ENCODE measurements at regions not wholly inside any gene's neighbourhood (a gene's known extent, or its start where the extent isn't known, plus 50 kb on each side); places are given as distances from the start of the nearest gene placed in this dataset.

GRCh38 chr15:47351501-47351900 is 365.8 kb upstream of the SEMA6D start:
- no peak overlapping the region for H3K4me3 ChIP-seq
- no peak overlapping the region for H3K27ac ChIP-seq

GRCh38 chr15:47352217-47352616 is 365.1 kb upstream of the SEMA6D start:
- no peak overlapping the region for H3K4me3 ChIP-seq

GRCh38 chr15:47355759-47356158 is 361.5 kb upstream of the SEMA6D start:
- Histone ChIP-seq H3K27ac (no peak overlapping the region), H3K4me3 (no peak overlapping the region)

More at GRCh38 chr15:47352217-47352616, 365.1 kb upstream of the SEMA6D start:
- H3K27ac ChIP-seq: no peak overlapping the region

- no peak overlapping the region for H3K27ac ChIP-seq
- no peak overlapping the region for H3K4me3 ChIP-seq
Measured at GRCh38 chr15:47356297-47356696, 361.0 kb upstream of the SEMA6D start.

DNA sequence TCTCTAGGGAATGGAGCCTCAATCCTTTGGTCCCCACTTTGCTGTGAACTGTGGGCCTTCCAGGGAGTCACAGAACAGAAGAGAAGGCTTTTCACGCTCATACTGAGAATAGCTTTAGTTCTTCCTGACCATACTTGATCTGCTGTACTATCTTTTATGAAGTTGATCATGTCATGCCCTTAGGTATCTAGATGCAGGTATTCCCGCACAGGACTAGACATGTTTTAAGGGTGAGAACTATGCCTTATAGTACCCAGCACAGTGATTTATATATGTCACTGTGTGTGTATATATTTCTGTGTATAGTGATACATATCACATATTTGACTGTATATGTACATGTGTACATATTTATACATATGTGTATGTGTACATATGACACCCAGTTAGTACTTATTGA is 358.4 kb upstream of the SEMA6D start:
- no peak overlapping the region for H3K27ac ChIP-seq
- no peak overlapping the region for H3K4me3 ChIP-seq

DNA sequence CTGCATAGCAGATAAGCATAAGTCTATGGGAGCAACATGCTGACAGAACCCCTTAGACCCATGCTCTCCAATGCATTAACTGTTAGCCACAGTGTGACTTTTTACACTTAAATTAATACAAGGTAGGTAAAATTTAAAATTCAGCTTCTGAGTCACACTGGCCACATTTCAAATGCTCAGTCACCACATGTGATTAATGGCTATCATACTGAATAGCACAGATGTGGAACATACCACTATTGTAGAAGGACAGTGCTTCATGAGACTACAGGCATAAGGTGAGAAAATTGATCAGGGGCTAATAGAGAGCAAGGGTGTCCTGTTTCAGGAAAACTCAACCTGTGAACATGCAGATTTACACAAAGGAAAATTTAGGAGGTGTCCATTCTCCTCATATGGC is 357.0 kb upstream of the SEMA6D start:
- Histone ChIP-seq H3K4me3 (no peak overlapping the region), H3K27ac (no peak overlapping the region)

- H3K4me3 ChIP-seq: no peak overlapping the region
- no peak overlapping the region for H3K27ac ChIP-seq
Measured at GRCh38 chr15:47362118-47362905, 355.0 kb upstream of the SEMA6D start.

DNA sequence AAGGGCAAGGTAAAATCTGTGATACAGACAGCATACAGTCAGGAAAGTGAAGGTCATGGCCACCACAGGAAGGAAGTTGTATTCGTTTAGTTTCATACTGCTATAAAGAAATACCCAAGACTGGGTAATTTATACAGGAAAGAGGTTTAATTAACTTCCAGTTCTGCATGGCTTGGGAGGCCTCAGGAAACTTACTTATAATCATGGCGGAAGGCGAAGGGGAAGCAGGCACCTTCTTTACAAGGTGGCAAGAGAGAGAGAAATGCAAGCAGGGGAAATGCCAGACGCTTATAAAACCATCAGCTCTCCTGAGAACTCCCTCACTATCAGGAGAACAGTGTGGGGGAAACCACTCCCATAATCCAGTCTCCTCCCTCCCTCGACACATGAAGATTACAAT is 353.7 kb upstream of the SEMA6D start:
- Histone ChIP-seq H3K4me3 (no peak overlapping the region), H3K27ac (no peak overlapping the region)

- no peak overlapping the region for H3K4me3 ChIP-seq
- H3K27ac ChIP-seq: no peak overlapping the region
Measured at GRCh38 chr15:47364230-47365141, 352.8 kb upstream of the SEMA6D start.

- Histone ChIP-seq H3K27ac (no peak overlapping the region), H3K4me3 (no peak overlapping the region)
Measured at GRCh38 chr15:47366884-47367283, 350.4 kb upstream of the SEMA6D start.

- Histone ChIP-seq H3K27ac (no peak overlapping the region), H3K4me3 (no peak overlapping the region)
Measured at GRCh38 chr15:47367726-47368390, 349.4 kb upstream of the SEMA6D start.

- Histone ChIP-seq H3K27ac (no peak overlapping the region), H3K4me3 (no peak overlapping the region)
Measured at GRCh38 chr15:47371939-47372338, 345.4 kb upstream of the SEMA6D start.

DNA sequence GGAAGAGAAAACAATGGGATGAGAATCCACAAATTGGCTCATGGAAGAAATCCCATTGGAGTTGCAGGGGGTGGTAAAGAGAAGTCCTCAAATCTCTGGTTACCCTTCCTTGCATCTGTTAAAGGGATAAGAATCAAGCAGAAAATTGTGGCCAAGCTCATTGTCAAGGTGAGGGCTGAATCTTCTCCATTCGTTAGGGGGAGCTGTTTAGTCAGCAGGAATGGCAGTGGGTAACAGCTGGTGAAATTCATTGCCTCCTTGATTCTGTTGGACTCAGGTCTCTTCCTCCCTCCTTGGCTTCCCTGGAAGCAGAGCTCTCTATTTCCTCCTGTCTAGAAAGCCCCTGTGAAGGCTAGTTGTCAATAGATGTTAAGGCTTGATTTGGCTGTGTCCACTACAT is 343.1 kb upstream of the SEMA6D start:
- H3K27ac ChIP-seq: no peak overlapping the region

DNA sequence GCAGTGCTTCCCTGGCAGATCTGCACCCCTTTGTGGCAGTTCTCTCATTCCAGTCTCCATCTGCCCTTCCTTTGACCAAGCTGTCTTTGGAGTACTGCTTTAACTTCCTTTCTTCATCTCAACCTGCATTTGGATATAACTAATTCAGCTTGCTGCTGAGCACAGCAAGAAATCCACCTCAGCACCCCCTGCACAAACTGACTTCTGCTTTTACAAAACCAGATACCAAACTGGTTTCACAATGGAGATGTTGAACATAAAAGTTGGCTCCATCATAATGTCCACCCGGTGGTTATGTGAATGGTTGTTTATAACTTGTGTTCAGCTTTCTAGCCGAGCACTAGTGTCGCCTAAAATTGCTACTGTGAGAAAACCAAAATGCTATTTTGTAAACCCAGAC is 341.1 kb upstream of the SEMA6D start:
- H3K4me3 ChIP-seq: no peak overlapping the region
- no peak overlapping the region for H3K27ac ChIP-seq

More for the DNA sequence above, 343.1 kb upstream of the SEMA6D start:
- no peak overlapping the region for H3K4me3 ChIP-seq

- Histone ChIP-seq H3K4me3 (no peak overlapping the region), H3K27ac (no peak overlapping the region)
Measured at GRCh38 chr15:47377465-47377864, 339.8 kb upstream of the SEMA6D start.

DNA sequence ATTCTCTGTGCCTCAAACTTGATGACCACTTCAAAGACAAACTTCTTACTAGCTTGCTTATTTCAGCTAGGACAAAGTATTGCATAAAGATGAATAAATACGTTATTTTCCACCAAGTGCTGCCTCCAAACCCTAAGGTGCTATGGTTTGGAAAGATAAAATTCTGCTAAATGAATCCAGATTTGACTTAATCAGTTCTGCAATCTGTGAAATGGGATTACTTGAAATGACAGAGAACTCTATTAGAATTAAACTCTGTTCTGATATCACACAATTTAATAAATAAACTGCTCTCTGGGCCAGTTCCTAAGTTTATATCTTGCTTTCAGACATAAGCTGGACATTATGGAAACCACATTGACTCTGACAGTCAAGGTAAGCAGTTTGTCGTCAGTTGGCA is 338.8 kb upstream of the SEMA6D start:
- Histone ChIP-seq H3K4me3 (no peak overlapping the region), H3K27ac (no peak overlapping the region)

GRCh38 chr15:47383102-47383501 is 334.2 kb upstream of the SEMA6D start:
- H3K4me3 ChIP-seq: no peak overlapping the region
- H3K27ac ChIP-seq: no peak overlapping the region

DNA sequence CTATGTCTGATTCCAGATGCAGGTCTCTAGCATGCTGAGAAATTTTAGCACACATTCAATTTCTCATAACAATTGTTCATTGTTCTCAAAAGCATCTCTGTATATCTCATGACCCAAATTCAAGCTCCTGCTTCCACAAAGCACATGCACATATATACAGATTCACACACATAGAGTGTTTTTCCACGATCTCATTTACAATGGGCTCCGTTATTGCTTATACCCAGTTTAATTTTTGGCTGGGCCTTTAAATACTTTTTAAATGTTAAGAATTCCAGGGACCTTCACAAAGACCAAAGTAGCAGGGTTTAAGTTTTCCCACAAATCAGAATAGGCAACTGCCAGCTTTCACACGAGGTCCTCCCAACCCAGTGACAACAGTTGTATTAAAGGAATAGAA is 333.5 kb upstream of the SEMA6D start:
- Histone ChIP-seq H3K27ac (no peak overlapping the region), H3K4me3 (no peak overlapping the region)

DNA sequence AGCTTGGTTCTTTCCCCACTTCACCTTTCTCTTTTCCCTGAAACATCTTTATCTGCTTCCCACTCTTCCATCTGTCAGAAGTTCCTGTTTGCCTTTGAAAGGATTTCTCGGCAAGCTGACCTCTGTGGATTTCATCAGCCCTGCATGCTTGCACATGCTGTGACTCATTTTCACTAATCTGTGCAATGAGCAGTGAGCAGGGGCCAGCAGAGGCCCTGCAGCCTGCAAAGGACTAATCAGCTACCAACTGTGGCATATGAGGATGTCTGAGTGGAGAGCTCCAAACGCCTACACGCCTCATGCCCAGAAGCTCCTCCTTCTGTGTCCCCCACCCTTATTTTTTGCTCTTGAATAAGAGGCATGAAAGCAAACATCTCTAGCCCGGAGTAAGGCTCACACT is 333.0 kb upstream of the SEMA6D start:
- Histone ChIP-seq H3K27ac (no peak overlapping the region), H3K4me3 (no peak overlapping the region)

DNA sequence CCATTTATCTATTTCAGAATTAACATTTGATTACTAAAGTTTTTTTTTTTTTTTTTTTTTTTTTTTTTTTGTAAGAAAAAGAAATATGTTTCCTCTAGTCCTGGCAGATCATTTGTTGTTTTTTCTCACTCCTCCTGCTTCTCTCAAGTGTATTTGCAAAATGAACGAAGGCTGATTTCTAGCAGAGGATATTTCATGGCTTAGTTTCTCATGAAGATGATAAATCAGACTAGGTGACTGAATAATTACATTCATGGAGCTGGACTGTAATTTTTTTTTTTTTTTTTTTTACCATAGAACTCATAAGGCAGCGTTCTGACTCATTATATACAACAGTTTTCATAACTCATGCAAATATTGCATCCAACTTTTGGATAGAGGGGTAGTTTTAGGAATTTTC is 332.5 kb upstream of the SEMA6D start:
- Histone ChIP-seq H3K27ac (no peak overlapping the region), H3K4me3 (no peak overlapping the region)

DNA sequence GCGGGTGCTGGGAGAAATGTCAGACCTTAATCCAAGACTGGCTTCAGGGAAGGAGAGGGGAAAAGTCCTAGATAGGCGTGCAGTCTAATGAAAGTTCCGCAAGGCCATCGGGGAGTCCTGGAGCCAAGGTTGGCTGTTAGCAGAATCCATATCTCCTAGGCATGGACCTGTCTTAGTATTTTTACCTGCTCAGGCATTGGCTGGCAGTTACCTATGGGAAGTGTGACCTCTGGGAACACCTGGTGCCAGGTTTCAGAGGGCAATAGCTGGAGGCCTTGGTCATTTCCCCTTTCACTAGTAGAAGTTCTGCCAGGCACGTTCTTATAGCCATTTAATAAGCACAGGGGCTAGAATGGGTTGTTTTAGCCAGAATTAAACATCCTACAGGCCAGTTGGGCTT is 330.8 kb upstream of the SEMA6D start:
- H3K27ac ChIP-seq: no peak overlapping the region
- H3K4me3 ChIP-seq: no peak overlapping the region
